CD4-positive, alpha-beta memory T cell (primary cell): ENCODE measurements at regions not wholly inside any gene's neighbourhood (a gene's known extent, or its start where the extent isn't known, plus 50 kb on each side); places are given as distances from the start of the nearest gene placed in this dataset.

Source experiments
- CTCF ChIA-PET: fragments of 350-600 bp; sonication (Branson Sonifier 250); formaldehyde crosslinking; loops from one replicate; lab custom pipeline; 2021; ENCODE audit warnings: inconsistent platforms; ENCODE audit not compliant: partially characterized antibody; lab: Charles Lee
- POLR2A ChIA-PET: fragments of 350-600 bp; sonication (Branson Sonifier 250); formaldehyde crosslinking; loops from one replicate; lab custom pipeline; 2021; ENCODE audit not compliant: partially characterized antibody; lab: Charles Lee
- DNase-seq, 5 donors: peaks; one replicate each; pipeline versions ENCODE4 v3.0.0 to v3.0.0-alpha.2; 2020 to 2022; ENCODE audit warnings: mixed read lengths in 1 of 5
- H3K27ac ChIP-seq: one replicate; pipeline ENCODE4 v1.7.0; 2013; ENCODE audit warnings: low read depth, low read length
- H3K27me3 ChIP-seq: 2 replicates; pipeline ENCODE4 v1.7.0; 2013; ENCODE audit warnings: mild to moderate bottlenecking, low read length, moderate library complexity; ENCODE audit not compliant: insufficient read depth
- H3K36me3 ChIP-seq: 2 replicates; pipeline ENCODE4 v1.7.0; 2013; ENCODE audit warnings: mild to moderate bottlenecking, low read length, moderate library complexity; ENCODE audit not compliant: insufficient read depth
- H3K4me1 ChIP-seq: 2 replicates; pipeline ENCODE4 v1.7.0; 2013; ENCODE audit warnings: mild to moderate bottlenecking, low read length, moderate library complexity; ENCODE audit not compliant: insufficient read depth
- H3K4me3 ChIP-seq, 2 donors: one replicate each; pipeline ENCODE4 v1.7.0; 2013; ENCODE audit warnings: low read length in 2 of 2, mild to moderate bottlenecking in 1 of 2
- H3K9me3 ChIP-seq, 2 donors: one replicate each; pipeline ENCODE4 v1.7.0; 2013; ENCODE audit warnings: low read length in 2 of 2, control low read depth in 1 of 2; ENCODE audit not compliant: control insufficient read depth in 1 of 2
- H3K27ac Mint-ChIP-seq, 7 donors: one replicate each; pipeline ENCODE4 v1.8.0; 2020 to 2021; ENCODE audit warnings: mixed read lengths in 7 of 7, mild to moderate bottlenecking in 6 of 7, inconsistent platforms in 3 of 7, moderate library complexity in 3 of 7
- H3K27me3 Mint-ChIP-seq, 2 donors: one replicate each; pipeline ENCODE4 v1.8.0; 2020 to 2021; ENCODE audit warnings: mixed read lengths in 2 of 2
- H3K36me3 Mint-ChIP-seq, 2 donors: one replicate each; pipeline ENCODE4 v1.8.0; 2020 to 2021; ENCODE audit warnings: mixed read lengths in 2 of 2, inconsistent platforms in 1 of 2, mild to moderate bottlenecking in 1 of 2
- H3K4me1 Mint-ChIP-seq, 4 donors: one replicate each; pipeline ENCODE4 v1.8.0; 2020 to 2021; ENCODE audit warnings: mixed read lengths in 4 of 4, mild to moderate bottlenecking in 1 of 4
- H3K4me3 Mint-ChIP-seq, 8 donors: one replicate each; pipeline ENCODE4 v1.8.0; 2020 to 2021; ENCODE audit warnings: mixed read lengths in 8 of 8, mild to moderate bottlenecking in 7 of 8, moderate library complexity in 6 of 8, inconsistent platforms in 3 of 8
- H3K9me3 Mint-ChIP-seq, 8 donors: one replicate each; pipeline ENCODE4 v1.8.0; 2020 to 2021; ENCODE audit warnings: mixed read lengths in 8 of 8, mild to moderate bottlenecking in 5 of 8, inconsistent platforms in 3 of 8, moderate library complexity in 1 of 8
- intact Hi-C: fragments of 100-400 bp; cut with micrococcal nuclease; formaldehyde crosslinking; loops from one replicate; pipeline ENCODE4 v1.15.1; 2023

DNA sequence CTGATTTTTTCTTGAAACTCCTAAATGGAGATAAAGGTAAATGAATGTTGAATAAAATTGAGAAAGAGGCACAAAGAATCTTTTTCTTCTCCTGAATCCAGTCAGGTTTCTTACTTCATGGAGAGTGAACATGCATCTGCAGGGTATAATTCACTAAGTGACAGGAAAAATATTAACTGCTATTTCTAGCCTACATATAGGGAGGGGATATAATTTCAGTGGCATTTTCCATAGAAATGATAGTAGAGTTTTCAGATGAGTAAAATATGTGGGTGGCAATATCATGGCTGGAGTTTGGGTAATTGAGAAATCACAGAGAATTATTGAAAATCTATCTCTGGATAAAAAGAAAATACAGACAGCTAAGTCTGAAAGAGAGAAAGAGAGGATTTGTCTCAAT, 1227.0 kb upstream of the GJE1 start:
- ChIA-PET CTCF (no interaction called here), POLR2A (no interaction called here)
- Histone ChIP-seq H3K27me3 (no peaks in the 10 kb centered on the region), H3K4me3 (no peak overlapping the region), H3K9me3 (no peaks in the 10 kb centered on the region), H3K36me3 (no peaks in the 10 kb centered on the region), H3K27ac (no peak overlapping the region), H3K4me1 (no peaks in the 10 kb centered on the region)
- no peak overlapping the region for H3K4me3 Mint-ChIP-seq
- H3K27ac Mint-ChIP-seq = no peak overlapping the region
- peaks cover under 1 to 1% of the 10 kb centered on the region in 2 donors for H3K27me3 Mint-ChIP-seq
- intact Hi-C loops = no loop called here
- no peaks in the 10 kb centered on the region for H3K36me3 Mint-ChIP-seq
- H3K9me3 Mint-ChIP-seq = peaks cover 0 to 4% (median 0%) of the 10 kb centered on the region in 8 donors
- no peaks in the 10 kb centered on the region for H3K4me1 Mint-ChIP-seq
- DNase-seq = no peak

DNA sequence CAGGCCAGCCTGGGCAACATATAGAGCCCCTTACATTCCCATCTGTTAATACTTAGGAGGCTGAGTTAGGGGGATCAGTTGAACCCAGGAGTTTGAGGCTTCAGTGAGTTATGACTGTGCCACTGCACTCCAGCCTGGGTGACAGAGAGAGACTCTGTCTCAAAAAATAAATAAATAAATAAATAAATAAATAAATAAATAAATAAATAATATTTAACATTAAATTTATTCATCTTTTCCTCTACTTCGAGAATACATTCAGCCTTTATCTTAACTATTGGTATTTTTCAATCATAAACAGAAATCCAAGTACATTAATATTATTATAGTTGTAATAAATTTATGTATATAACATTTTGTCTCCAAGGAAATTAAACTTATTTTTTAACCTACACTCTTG, 1227.7 kb upstream of the GJE1 start:
- H3K9me3 ChIP-seq = no peaks in the 10 kb centered on the region
- no peaks in the 10 kb centered on the region for H3K36me3 ChIP-seq
- intact Hi-C loops = no loop called here
- no peak overlapping the region for H3K27ac ChIP-seq
- no peaks in the 10 kb centered on the region for H3K36me3 Mint-ChIP-seq
- ChIA-PET POLR2A (no interaction called here), CTCF (no interaction called here)
- peaks cover 0 to 8% (median 1%) of the 10 kb centered on the region in 8 donors for H3K9me3 Mint-ChIP-seq
- H3K27me3 ChIP-seq = no peaks in the 10 kb centered on the region
- H3K27ac Mint-ChIP-seq = no peak overlapping the region
- H3K27me3 Mint-ChIP-seq = peaks cover 1 to 2% of the 10 kb centered on the region in 2 donors
- no peak overlapping the region for H3K4me3 ChIP-seq
- H3K4me3 Mint-ChIP-seq = no peak overlapping the region
- DNase-seq = no peak
- H3K4me1 ChIP-seq = no peaks in the 10 kb centered on the region
- no peaks in the 10 kb centered on the region for H3K4me1 Mint-ChIP-seq

DNA sequence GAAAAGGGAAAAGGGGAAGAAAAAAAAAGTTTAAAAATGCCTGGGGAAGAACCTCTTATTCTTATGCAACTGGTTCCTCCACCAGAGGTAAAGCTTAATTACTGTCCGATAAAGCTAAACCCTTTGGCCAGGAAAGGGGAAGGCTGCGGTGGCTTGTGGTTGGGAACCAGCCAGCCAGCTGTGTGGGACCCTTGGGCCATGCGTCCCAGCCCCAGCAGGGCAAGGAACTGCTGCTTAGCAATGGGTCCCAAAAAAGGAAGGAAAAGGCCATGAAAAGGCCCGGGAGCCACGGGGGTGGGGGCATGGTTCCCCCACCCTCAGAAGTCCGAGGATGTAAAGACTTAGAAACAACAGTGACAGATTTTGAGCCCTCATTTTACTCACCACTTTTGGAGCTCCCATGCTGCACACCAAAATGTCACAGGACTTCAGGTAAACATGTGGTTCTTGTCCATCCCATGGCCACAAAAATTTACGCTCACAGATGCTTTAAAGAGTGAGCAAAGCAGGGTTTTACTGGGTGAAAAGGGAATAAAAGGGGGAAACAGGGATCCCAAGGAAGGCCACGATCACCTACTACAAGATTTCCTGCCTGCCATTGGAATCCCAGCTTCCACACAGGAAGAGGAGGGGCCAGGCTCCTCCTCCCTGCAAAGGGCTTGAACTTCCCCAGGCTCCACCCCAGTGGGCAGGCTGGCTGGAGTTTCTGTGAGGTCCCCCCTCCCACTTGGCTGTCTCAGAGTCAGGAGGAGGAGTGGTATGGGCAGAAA, 1234.7 kb upstream of the GJE1 start:
- CTCF ChIA-PET = no interaction called here
- Histone ChIP-seq H3K27ac (no peak overlapping the region), H3K9me3 (no peaks in the 10 kb centered on the region), H3K36me3 (no peaks in the 10 kb centered on the region), H3K4me1 (no peaks in the 10 kb centered on the region), H3K27me3 (no peaks in the 10 kb centered on the region), H3K4me3 (no peak overlapping the region)
- H3K4me1 Mint-ChIP-seq = no peaks in the 10 kb centered on the region
- POLR2A ChIA-PET = no interaction called here
- intact Hi-C loops = no loop called here
- no peak overlapping the region for H3K4me3 Mint-ChIP-seq
- no peaks in the 10 kb centered on the region for H3K36me3 Mint-ChIP-seq
- no peak overlapping the region for H3K27ac Mint-ChIP-seq
- H3K9me3 Mint-ChIP-seq = peaks cover 0 to 8% (median 4%) of the 10 kb centered on the region in 8 donors
- no peak for DNase-seq
- H3K27me3 Mint-ChIP-seq = peaks cover 4 to 10% of the 10 kb centered on the region in 2 donors

DNA sequence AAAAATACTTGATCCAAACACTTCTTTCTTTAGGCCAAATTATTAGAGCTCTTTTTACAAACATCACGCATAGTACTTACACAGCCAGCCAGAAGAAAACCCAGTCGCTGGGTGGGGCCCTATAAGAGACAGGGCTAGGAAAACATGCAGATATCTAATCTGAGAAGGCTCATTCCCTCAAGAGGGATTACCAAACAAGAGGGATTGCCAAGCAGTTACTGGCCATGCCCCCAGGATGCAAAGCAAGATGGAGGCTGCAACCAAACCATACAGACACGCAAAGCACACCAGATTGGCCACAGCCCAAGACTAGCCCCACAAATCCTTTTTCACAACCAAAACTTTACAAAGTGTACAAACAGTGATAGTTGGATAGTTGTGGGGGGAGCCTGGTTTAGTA, 1235.4 kb upstream of the GJE1 start:
- H3K4me3 ChIP-seq = no peak overlapping the region
- Mint-ChIP-seq H3K36me3 (no peaks in the 10 kb centered on the region), H3K27me3 (peaks cover 4 to 10% of the 10 kb centered on the region in 2 donors), H3K9me3 (peaks cover 0 to 8% (median 5%) of the 10 kb centered on the region in 8 donors), H3K27ac (no peak overlapping the region), H3K4me3 (no peak overlapping the region), H3K4me1 (no peaks in the 10 kb centered on the region)
- no peaks in the 10 kb centered on the region for H3K4me1 ChIP-seq
- DNase-seq = no peak
- intact Hi-C loops = no loop called here
- CTCF ChIA-PET = no interaction called here
- no peaks in the 10 kb centered on the region for H3K9me3 ChIP-seq
- H3K36me3 ChIP-seq = no peaks in the 10 kb centered on the region
- no peak overlapping the region for H3K27ac ChIP-seq
- H3K27me3 ChIP-seq = no peaks in the 10 kb centered on the region
- POLR2A ChIA-PET = no interaction called here

DNA sequence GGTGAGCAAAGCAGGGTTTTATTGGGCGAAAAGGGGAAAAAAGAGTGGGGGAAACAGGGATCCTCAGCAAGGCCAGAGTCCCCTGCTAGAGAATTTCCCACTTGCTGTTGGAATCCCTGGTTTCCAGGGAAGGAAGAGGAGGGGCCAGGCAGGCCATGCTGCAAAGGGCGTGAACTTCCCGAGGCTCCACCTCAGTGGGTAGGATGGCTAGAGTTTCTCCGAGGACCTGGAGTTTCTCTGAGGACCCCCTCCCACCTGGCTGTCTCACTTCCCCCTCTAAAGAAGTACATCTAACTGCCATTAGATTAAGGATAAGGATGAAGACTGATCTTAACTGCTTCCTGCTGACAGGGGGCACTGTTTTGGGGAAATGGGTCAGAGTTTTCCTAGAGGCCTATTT, 1239.3 kb upstream of the GJE1 start:
- CTCF ChIA-PET = no interaction called here
- no peaks in the 10 kb centered on the region for H3K27me3 ChIP-seq
- H3K4me1 ChIP-seq = no peaks in the 10 kb centered on the region
- no peaks in the 10 kb centered on the region for H3K36me3 ChIP-seq
- no peaks in the 10 kb centered on the region for H3K9me3 ChIP-seq
- Mint-ChIP-seq H3K9me3 (peaks cover 0 to 8% (median 2%) of the 10 kb centered on the region in 8 donors), H3K36me3 (no peaks in the 10 kb centered on the region), H3K27me3 (peaks cover 2 to 9% of the 10 kb centered on the region in 2 donors), H3K27ac (no peak overlapping the region), H3K4me3 (no peak overlapping the region), H3K4me1 (no peaks in the 10 kb centered on the region)
- H3K4me3 ChIP-seq = no peak overlapping the region
- POLR2A ChIA-PET = no interaction called here
- intact Hi-C loops = no loop called here
- H3K27ac ChIP-seq = no peak overlapping the region
- no peak for DNase-seq

DNA sequence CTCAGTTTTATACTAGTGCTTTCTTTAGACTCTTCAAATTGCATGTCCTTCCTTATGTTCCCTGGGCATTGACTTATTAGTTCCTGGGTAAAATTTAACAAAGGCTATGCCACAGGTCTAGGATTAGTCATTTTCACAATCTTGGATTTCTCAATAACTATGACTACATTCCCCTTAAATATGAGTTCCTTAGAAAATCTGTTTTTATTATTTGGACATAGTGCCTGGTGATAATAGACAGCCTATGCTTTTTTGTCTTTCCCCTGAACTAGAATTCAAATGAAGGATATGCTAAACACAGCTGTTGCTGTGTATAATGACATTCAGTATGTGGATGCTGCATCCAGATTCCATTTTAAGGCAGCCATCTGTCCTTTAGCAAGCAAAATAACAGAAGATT, 1252.8 kb upstream of the GJE1 start:
- Mint-ChIP-seq H3K4me3 (no peak overlapping the region), H3K27ac (no peak overlapping the region), H3K36me3 (no peaks in the 10 kb centered on the region), H3K27me3 (no peaks in the 10 kb centered on the region), H3K9me3 (peaks cover 0 to 3% (median 0%) of the 10 kb centered on the region in 8 donors), H3K4me1 (no peaks in the 10 kb centered on the region)
- Histone ChIP-seq H3K36me3 (no peaks in the 10 kb centered on the region), H3K4me1 (no peaks in the 10 kb centered on the region), H3K27ac (no peak overlapping the region), H3K4me3 (no peak overlapping the region), H3K9me3 (no peaks in the 10 kb centered on the region), H3K27me3 (no peaks in the 10 kb centered on the region)
- no peak for DNase-seq
- intact Hi-C loops = no loop called here
- ChIA-PET CTCF (no interaction called here), POLR2A (no interaction called here)

DNA sequence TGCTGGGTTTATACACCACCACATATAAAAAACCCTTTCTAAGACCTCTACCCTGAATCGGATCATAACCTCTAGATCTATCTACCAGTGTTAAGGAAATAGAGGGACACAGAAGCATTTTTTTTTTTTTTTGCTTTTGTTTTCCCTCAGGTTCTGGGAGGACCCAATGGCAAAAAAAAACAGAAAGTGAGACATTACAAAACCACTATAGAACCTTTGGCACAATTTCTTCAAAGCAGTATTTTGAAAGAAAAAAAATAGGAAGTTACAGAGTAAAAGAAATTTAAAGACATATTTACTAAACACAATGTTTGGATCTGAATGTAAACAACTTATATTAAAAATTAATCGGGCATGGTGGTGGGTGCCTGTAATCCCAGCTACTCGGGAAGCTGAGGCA, 1258.7 kb upstream of the GJE1 start:
- intact Hi-C loops = no loop called here
- POLR2A ChIA-PET = no interaction called here
- Histone ChIP-seq H3K4me3 (no peak overlapping the region), H3K4me1 (no peaks in the 10 kb centered on the region), H3K27me3 (no peaks in the 10 kb centered on the region), H3K36me3 (no peaks in the 10 kb centered on the region), H3K9me3 (no peaks in the 10 kb centered on the region), H3K27ac (no peak overlapping the region)
- Mint-ChIP-seq H3K9me3 (peaks cover 0 to 6% (median 2%) of the 10 kb centered on the region in 8 donors), H3K27me3 (peaks cover 0 to 2% of the 10 kb centered on the region in 2 donors), H3K4me1 (no peaks in the 10 kb centered on the region), H3K4me3 (no peak overlapping the region), H3K36me3 (no peaks in the 10 kb centered on the region), H3K27ac (no peak overlapping the region)
- CTCF ChIA-PET = no interaction called here
- DNase-seq = no peak
